Fibroblast of lung (primary cell): ENCODE measurements at regions not wholly inside any gene's neighbourhood (a gene's known extent, or its start where the extent isn't known, plus 50 kb on each side); places are given as distances from the start of the nearest gene placed in this dataset.

Experiments used
- DNase-seq, 2 donors: peaks; one replicate each; pipeline versions ENCODE4 v3.0.0 to v3.0.0-alpha.2; 2010; ENCODE audit warnings: low read depth in 2 of 2
- H2AFZ ChIP-seq: 2 replicates; pipeline ENCODE4 v1.5.1; 2012; ENCODE audit warnings: low read length, control low read depth, inconsistent platforms
- H3K27ac ChIP-seq: 2 replicates; pipeline ENCODE4 v1.5.1; 2011; ENCODE audit warnings: low read length, control low read depth; ENCODE audit not compliant: insufficient read depth
- H3K27me3 ChIP-seq: 2 replicates; pipeline ENCODE4 v1.5.1; 2011; ENCODE audit warnings: mild to moderate bottlenecking, low read length; ENCODE audit not compliant: control insufficient read depth, insufficient read depth
- H3K36me3 ChIP-seq: 2 replicates; pipeline ENCODE4 v1.5.1; 2011; ENCODE audit warnings: low read length; ENCODE audit not compliant: control insufficient read depth, insufficient read depth
- H3K4me1 ChIP-seq: 2 replicates; pipeline ENCODE4 v1.5.1; 2011; ENCODE audit warnings: low read length; ENCODE audit not compliant: control insufficient read depth, insufficient read depth; ENCODE audit errors: extremely low read depth
- H3K4me2 ChIP-seq: 2 replicates; pipeline ENCODE4 v1.5.1; 2011; ENCODE audit warnings: low read length, control low read depth; ENCODE audit not compliant: insufficient read depth; ENCODE audit errors: extremely low read depth
- H3K4me3 ChIP-seq, 4 experiments: fragments of 200-600 bp in 1 of 4; sonication (generic) in 1 of 4; replicated peaks in 1 of 4; 2 replicates each; pipeline ENCODE4 v1.5.1; 2011 to 2016; ENCODE audit warnings: low read length in 4 of 4, low read depth in 3 of 4, mild to moderate bottlenecking in 3 of 4, control low read depth in 2 of 4, inconsistent platforms in 1 of 4, mixed read lengths in 1 of 4; ENCODE audit not compliant: insufficient read depth in 1 of 4; ENCODE audit errors: control extremely low read depth in 1 of 4
- H3K79me2 ChIP-seq: 2 replicates; pipeline ENCODE4 v1.5.1; 2012; ENCODE audit warnings: mild to moderate bottlenecking, low read length, inconsistent platforms; ENCODE audit not compliant: control insufficient read depth, insufficient read depth
- H3K9ac ChIP-seq: 2 replicates; pipeline ENCODE4 v1.5.1; 2011; ENCODE audit warnings: mild to moderate bottlenecking, low read length, control low read depth; ENCODE audit not compliant: insufficient read depth
- H3K9me3 ChIP-seq: 2 replicates; pipeline ENCODE4 v1.5.1; 2012; ENCODE audit warnings: low read depth, low read length; ENCODE audit not compliant: control insufficient read depth, insufficient read depth
- H4K20me1 ChIP-seq: 2 replicates; pipeline ENCODE4 v1.5.1; 2011; ENCODE audit warnings: low read length; ENCODE audit not compliant: control insufficient read depth, insufficient read depth; ENCODE audit errors: extremely low read depth
- EZH2 ChIP-seq: IDR thresholded peaks from 2 replicates; pipeline ENCODE4 v1.5.1; 2012; ENCODE audit warnings: low read length, control low read depth, mild to moderate bottlenecking; ENCODE audit errors: missing control alignments
- TF ChIP-seq, protein P1 (sequence below), 2 donors: IDR thresholded peaks in 1 of 2; conservative IDR thresholded peaks in 1 of 2; 1 replicate in 1 of 2; 2 replicates in 1 of 2; pipeline ENCODE4 v1.5.1; 2011 to 2012; ENCODE audit warnings: low read length in 2 of 2, control low read depth in 1 of 2, inconsistent platforms in 1 of 2, low read depth in 1 of 2, mild to moderate bottlenecking in 1 of 2

DNA sequence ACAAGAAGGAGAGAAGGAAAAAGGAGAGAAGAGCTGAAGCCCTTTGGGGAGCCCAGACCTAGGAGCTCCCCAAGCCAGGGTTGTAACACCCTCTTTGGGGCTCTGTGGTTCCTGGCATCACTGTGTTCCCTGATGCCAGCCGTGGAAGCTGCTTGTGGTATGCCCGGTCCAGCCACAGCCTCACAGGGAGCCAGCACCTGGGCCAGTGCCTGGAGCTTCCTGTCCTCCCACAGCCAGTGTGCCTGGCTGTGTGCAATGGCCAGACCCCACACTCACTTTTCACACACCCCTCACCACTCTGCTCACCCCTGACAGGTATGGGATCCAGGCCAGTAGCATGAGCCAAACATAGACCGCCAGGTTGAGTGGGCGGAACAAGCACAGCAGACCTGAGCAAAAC, 834.7 kb downstream of the FLRT2 start:
- Histone ChIP-seq H3K4me2 (no peak overlapping the region), H3K27me3 (no peaks in the 10 kb centered on the region), H2AFZ (no peak overlapping the region), H3K9ac (no peak overlapping the region), H3K4me3 (no peak overlapping the region), H3K4me1 (no peaks in the 10 kb centered on the region), H4K20me1 (no peaks in the 10 kb centered on the region), H3K27ac (no peak overlapping the region), H3K9me3 (no peaks in the 10 kb centered on the region), H3K36me3 (no peaks in the 10 kb centered on the region), H3K79me2 (no peaks in the 10 kb centered on the region)
- TF ChIP-seq, protein P1, sequence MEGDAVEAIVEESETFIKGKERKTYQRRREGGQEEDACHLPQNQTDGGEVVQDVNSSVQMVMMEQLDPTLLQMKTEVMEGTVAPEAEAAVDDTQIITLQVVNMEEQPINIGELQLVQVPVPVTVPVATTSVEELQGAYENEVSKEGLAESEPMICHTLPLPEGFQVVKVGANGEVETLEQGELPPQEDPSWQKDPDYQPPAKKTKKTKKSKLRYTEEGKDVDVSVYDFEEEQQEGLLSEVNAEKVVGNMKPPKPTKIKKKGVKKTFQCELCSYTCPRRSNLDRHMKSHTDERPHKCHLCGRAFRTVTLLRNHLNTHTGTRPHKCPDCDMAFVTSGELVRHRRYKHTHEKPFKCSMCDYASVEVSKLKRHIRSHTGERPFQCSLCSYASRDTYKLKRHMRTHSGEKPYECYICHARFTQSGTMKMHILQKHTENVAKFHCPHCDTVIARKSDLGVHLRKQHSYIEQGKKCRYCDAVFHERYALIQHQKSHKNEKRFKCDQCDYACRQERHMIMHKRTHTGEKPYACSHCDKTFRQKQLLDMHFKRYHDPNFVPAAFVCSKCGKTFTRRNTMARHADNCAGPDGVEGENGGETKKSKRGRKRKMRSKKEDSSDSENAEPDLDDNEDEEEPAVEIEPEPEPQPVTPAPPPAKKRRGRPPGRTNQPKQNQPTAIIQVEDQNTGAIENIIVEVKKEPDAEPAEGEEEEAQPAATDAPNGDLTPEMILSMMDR (conservative IDR thresholded peaks at IDR 0.05 in 1 of 2, IDR thresholded peaks at IDR 0.05 in 1 of 2; ENCODE audit: low read depth in 1 of 2, low read length in 2 of 2) = no peak
- TF ChIP-seq EZH2 = no peak
- DNase-seq = no peak

DNA sequence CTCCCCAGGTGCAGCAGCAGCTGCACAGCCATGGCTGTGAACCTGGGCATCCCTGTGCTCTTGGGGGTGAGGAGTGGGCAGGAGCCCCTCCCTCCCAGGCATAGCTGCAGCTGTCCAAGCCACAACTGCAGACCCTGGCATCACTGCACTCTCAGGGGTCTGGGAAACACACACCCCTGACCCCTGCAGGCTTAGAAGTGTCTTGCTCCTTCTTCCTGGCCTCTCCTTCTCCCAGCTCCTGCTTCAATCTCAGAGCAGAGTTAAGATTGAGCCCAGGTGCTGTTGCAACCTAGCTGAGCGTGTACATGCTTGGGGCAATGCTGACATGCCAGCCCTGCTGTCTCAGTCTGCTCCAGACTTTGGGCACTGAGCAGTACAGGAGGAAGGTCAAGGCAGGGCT, 833.6 kb downstream of the FLRT2 start:
- H3K4me2 ChIP-seq = no peak overlapping the region
- no peaks in the 10 kb centered on the region for H4K20me1 ChIP-seq
- TF ChIP-seq, protein P1 (conservative IDR thresholded peaks at IDR 0.05 in 1 of 2, IDR thresholded peaks at IDR 0.05 in 1 of 2; ENCODE audit: low read depth in 1 of 2, low read length in 2 of 2) = no peak
- no peak for TF ChIP-seq EZH2
- no peaks in the 10 kb centered on the region for H3K9me3 ChIP-seq
- no peaks in the 10 kb centered on the region for H3K4me1 ChIP-seq
- no peak overlapping the region for H2AFZ ChIP-seq
- no peaks in the 10 kb centered on the region for H3K27me3 ChIP-seq
- no peaks in the 10 kb centered on the region for H3K79me2 ChIP-seq
- no peak overlapping the region for H3K4me3 ChIP-seq
- H3K36me3 ChIP-seq = no peaks in the 10 kb centered on the region
- no peak for DNase-seq
- H3K9ac ChIP-seq = no peak overlapping the region
- H3K27ac ChIP-seq = no peak overlapping the region

- H3K9me3 ChIP-seq = no peaks in the 10 kb centered on the region
- H3K36me3 ChIP-seq = no peaks in the 10 kb centered on the region
- no peak overlapping the region for H3K9ac ChIP-seq
- H3K4me3 ChIP-seq = no peak overlapping the region
- TF ChIP-seq, protein P1 (conservative IDR thresholded peaks at IDR 0.05 in 1 of 2, IDR thresholded peaks at IDR 0.05 in 1 of 2; ENCODE audit: low read depth in 1 of 2, low read length in 2 of 2) = no peak
- TF ChIP-seq EZH2 = no peak
- no peak overlapping the region for H3K27ac ChIP-seq
- H3K79me2 ChIP-seq = no peaks in the 10 kb centered on the region
- H2AFZ ChIP-seq = no peak overlapping the region
- no peaks in the 10 kb centered on the region for H3K4me1 ChIP-seq
- H3K4me2 ChIP-seq = no peak overlapping the region
- DNase-seq = no peak
- no peaks in the 10 kb centered on the region for H4K20me1 ChIP-seq
- no peaks in the 10 kb centered on the region for H3K27me3 ChIP-seq
Observed at GRCh38 chr14:86363047-86363446, 833.1 kb downstream of the FLRT2 start.
